ENCODE measurements at regions not wholly inside any gene's neighbourhood (a gene's known extent, or its start where the extent isn't known, plus 50 kb on each side); places are given as distances from the start of the nearest gene placed in this dataset.

DNA sequence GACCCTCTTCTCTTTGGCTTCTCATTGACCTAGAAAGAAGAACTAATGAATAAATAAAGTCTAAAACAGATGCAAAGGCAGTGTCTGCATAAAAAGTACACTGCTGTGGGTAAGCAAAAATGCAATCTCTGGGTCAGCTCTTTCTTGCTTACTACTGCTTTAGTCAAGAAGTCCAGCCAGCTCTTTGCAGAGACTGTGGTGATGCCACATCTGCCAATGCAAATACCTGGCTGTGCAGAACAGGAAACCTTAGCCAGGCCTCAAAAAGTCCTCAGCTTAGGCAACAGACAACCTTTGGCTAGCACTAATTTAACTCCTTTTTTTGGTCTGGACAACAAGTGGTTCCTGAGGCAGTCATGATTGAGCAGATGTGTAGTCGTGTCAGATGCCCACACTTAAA, 73.6 kb upstream of the RND3 start:
- no peaks in the 10 kb centered on the region for H3K27me3 ChIP-seq (ENCODE audit: control insufficient read depth in 2 of 2, insufficient read depth in 2 of 2, low read length in 2 of 2)
- no peaks in the 10 kb centered on the region for H3K9me1 ChIP-seq (replicated peaks; ENCODE audit: control insufficient read depth, extremely low read depth, insufficient read depth, low read length)
- H3K4me2 ChIP-seq (ENCODE audit: insufficient read depth, low read length) = no peak overlapping the region
- H3K9me3 ChIP-seq (replicated peaks; ENCODE audit: control insufficient read depth, insufficient read depth, low read length) = no peaks in the 10 kb centered on the region
- ChIA-PET POLR2A (no interaction called here), CTCF (interaction anchor here (1.5 to 1.8 kb wide), 2 partner anchors 8 to 13 kb away, joined by 3 to 6 read pairs; no protein-coding TSS in a partner anchor)
- H3K79me2 ChIP-seq (ENCODE audit: control insufficient read depth, insufficient read depth, low read length) = no peaks in the 10 kb centered on the region
- dilution Hi-C loops (cut with MboI; ENCODE audit: extremely low pct_ligation_motif_present, low sequenced_read_pairs) (no loop called here), intact Hi-C loops (cut with micrococcal nuclease) (no loop called here)
- no peak overlapping the region for H3K27ac ChIP-seq (ENCODE audit: insufficient read depth, low read depth, low read length)
- TF ChIP-seq MYC (IDR thresholded peaks at IDR 0.05; ENCODE audit: low read depth, low read length) = no peak
- no peak for TF ChIP-seq FOS (IDR thresholded peaks at IDR 0.05; ENCODE audit: borderline replicate concordance, insufficient read depth, low read length)
- no peak for TF ChIP-seq GATA2 (IDR thresholded peaks at IDR 0.05; ENCODE audit: insufficient read depth, insufficient read length, low read depth, low read length)
- no peak for TF ChIP-seq POLR2AphosphoS5 (IDR thresholded peaks at IDR 0.05; ENCODE audit: insufficient read depth, low read depth, low read length)
- H3K36me3 ChIP-seq (ENCODE audit: control insufficient read depth in 2 of 2, extremely low read depth in 1 of 2, insufficient read depth in 2 of 2, low read length in 2 of 2) = no peaks in the 10 kb centered on the region
- no TSS peak for BruUV-seq (replicated peaks)
- H2AFZ ChIP-seq (ENCODE audit: low read depth, low read length) = no peak overlapping the region
- H3K4me3 ChIP-seq (replicated peaks in 1 of 3; ENCODE audit: insufficient read depth in 1 of 3, low read depth in 1 of 3, low read length in 3 of 3) = no peak overlapping the region
- H3K9ac ChIP-seq (replicated peaks; ENCODE audit: extremely low read depth, insufficient read depth, low read length) = no peak overlapping the region
- DNase-seq (ENCODE audit: low read depth, low spot score) (no peak), FAIRE-seq (no peak)
- no peaks in the 10 kb centered on the region for H3K4me1 ChIP-seq (ENCODE audit: control insufficient read depth, extremely low read depth, insufficient read depth, low read length)
- no peaks in the 10 kb centered on the region for H4K20me1 ChIP-seq (replicated peaks; ENCODE audit: control insufficient read depth, extremely low read depth, insufficient read depth, low read length)

DNA sequence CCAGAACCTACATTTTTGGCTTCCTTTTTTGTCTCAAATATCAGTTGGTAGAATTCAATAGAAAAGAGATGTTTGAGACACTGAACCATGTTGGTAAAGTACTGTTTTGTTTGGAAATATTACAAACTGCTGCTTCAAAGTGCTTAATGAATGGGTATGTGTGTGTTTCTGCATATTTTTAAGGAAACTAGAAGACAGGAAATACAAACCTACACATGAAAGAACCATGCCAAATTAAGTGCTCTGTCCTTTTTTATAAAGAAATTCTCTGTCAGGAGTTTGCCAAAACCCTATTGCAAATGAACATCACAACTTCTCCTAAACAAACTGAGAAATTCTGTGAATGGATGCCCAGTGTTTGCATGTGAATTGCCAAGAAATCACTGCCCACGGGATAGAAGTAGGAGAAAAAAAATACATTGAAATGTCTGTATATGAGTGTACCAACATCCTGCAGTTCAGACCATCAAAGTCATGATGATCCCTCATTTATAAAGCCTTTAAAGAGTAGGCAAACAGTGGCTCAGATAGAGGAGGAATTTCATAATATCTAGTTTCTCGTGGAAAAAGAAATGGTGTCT, 69.6 kb upstream of the RND3 start:
- FAIRE-seq = no peak
- H3K27me3 ChIP-seq (ENCODE audit: control insufficient read depth in 2 of 2, insufficient read depth in 2 of 2, low read length in 2 of 2) = no peaks in the 10 kb centered on the region
- CTCF ChIA-PET = interaction anchor here (1.6 kb wide), 1 partner anchor 9 kb away, joined by 4 read pairs; no protein-coding TSS in a partner anchor
- H3K9me1 ChIP-seq (replicated peaks; ENCODE audit: control insufficient read depth, extremely low read depth, insufficient read depth, low read length) = no peaks in the 10 kb centered on the region
- no peaks in the 10 kb centered on the region for H3K4me1 ChIP-seq (ENCODE audit: control insufficient read depth, extremely low read depth, insufficient read depth, low read length)
- dilution Hi-C loops (cut with MboI; ENCODE audit: extremely low pct_ligation_motif_present, low sequenced_read_pairs) = no loop called here
- no peaks in the 10 kb centered on the region for H4K20me1 ChIP-seq (replicated peaks; ENCODE audit: control insufficient read depth, extremely low read depth, insufficient read depth, low read length)
- H3K4me3 ChIP-seq (replicated peaks in 1 of 3; ENCODE audit: insufficient read depth in 1 of 3, low read depth in 1 of 3, low read length in 3 of 3) = no peak overlapping the region
- BruUV-seq (replicated peaks) = no TSS peak
- no peaks in the 10 kb centered on the region for H3K79me2 ChIP-seq (ENCODE audit: control insufficient read depth, insufficient read depth, low read length)
- no peak for DNase-seq (ENCODE audit: low read depth, low spot score)
- POLR2A ChIA-PET = no interaction called here
- no peak overlapping the region for H3K9ac ChIP-seq (replicated peaks; ENCODE audit: extremely low read depth, insufficient read depth, low read length)
- H2AFZ ChIP-seq (ENCODE audit: low read depth, low read length) = no peak overlapping the region
- TF ChIP-seq GATA2 (IDR thresholded peaks at IDR 0.05; ENCODE audit: insufficient read depth, insufficient read length, low read depth, low read length) (no peak), POLR2A (IDR thresholded peaks at IDR 0.05; ENCODE audit: low read depth, low read length) (no peak), FOS (IDR thresholded peaks at IDR 0.05; ENCODE audit: borderline replicate concordance, insufficient read depth, low read length) (no peak), JUN (IDR thresholded peaks at IDR 0.05; ENCODE audit: borderline replicate concordance, insufficient read depth, insufficient read length, low read depth) (no peak), MYC (IDR thresholded peaks at IDR 0.05; ENCODE audit: low read depth, low read length) (no peak), MAX (IDR thresholded peaks at IDR 0.05; ENCODE audit: insufficient read depth, insufficient read length) (no peak), POLR2AphosphoS5 (IDR thresholded peaks at IDR 0.05; ENCODE audit: insufficient read depth, low read depth, low read length) (no peak), EZH2 (IDR thresholded peaks at IDR 0.05; ENCODE audit: borderline replicate concordance, low read depth, low read length, severe bottlenecking) (no peak)
- TF ChIP-seq, protein P1, sequence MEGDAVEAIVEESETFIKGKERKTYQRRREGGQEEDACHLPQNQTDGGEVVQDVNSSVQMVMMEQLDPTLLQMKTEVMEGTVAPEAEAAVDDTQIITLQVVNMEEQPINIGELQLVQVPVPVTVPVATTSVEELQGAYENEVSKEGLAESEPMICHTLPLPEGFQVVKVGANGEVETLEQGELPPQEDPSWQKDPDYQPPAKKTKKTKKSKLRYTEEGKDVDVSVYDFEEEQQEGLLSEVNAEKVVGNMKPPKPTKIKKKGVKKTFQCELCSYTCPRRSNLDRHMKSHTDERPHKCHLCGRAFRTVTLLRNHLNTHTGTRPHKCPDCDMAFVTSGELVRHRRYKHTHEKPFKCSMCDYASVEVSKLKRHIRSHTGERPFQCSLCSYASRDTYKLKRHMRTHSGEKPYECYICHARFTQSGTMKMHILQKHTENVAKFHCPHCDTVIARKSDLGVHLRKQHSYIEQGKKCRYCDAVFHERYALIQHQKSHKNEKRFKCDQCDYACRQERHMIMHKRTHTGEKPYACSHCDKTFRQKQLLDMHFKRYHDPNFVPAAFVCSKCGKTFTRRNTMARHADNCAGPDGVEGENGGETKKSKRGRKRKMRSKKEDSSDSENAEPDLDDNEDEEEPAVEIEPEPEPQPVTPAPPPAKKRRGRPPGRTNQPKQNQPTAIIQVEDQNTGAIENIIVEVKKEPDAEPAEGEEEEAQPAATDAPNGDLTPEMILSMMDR (IDR thresholded peaks at IDR 0.05; ENCODE audit: extremely low read depth in 1 of 2, insufficient read depth in 1 of 2, low read depth in 1 of 2, low read length in 2 of 2) = no peak
- H3K9me3 ChIP-seq (replicated peaks; ENCODE audit: control insufficient read depth, insufficient read depth, low read length) = no peaks in the 10 kb centered on the region
- H3K27ac ChIP-seq (ENCODE audit: insufficient read depth, low read depth, low read length) = no peak overlapping the region
- intact Hi-C loops (cut with micrococcal nuclease) = no loop called here
- no peaks in the 10 kb centered on the region for H3K36me3 ChIP-seq (ENCODE audit: control insufficient read depth in 2 of 2, extremely low read depth in 1 of 2, insufficient read depth in 2 of 2, low read length in 2 of 2)
- no peak overlapping the region for H3K4me2 ChIP-seq (ENCODE audit: insufficient read depth, low read length)

Data from endothelial cell of umbilical vein (primary cell).